Ovary (tissue), 3 donors: ENCODE measurements at regions not wholly inside any gene's neighbourhood (a gene's known extent, or its start where the extent isn't known, plus 50 kb on each side); places are given as distances from the start of the nearest gene placed in this dataset.
"Not testable (repeated sequence)": the region's sequence is repeated elsewhere in the genome, so short reads cannot be mapped to it uniquely, and the experiment has no call there.

Experiments used
- POLR2A ChIP-seq: fragments of 450-650 bp; IDR thresholded peaks from one replicate; pipeline ENCODE4 v1.6.1; 2017; ENCODE audit warnings: antibody characterized with exemption, mild to moderate bottlenecking, moderate library complexity
- TF ChIP-seq, protein P1 (sequence below), 3 donors: fragments of 450-650 bp in 2 of 3; fragments of 200-600 bp in 1 of 3; IDR thresholded peaks; one replicate each; pipeline versions ENCODE4 v1.5.1 to v1.8.0; 2016 to 2022; ENCODE audit warnings: antibody characterized with exemption in 3 of 3, mild to moderate bottlenecking in 1 of 3
- donor health status: DM: no; HTN: no; CAD: no.

DNA sequence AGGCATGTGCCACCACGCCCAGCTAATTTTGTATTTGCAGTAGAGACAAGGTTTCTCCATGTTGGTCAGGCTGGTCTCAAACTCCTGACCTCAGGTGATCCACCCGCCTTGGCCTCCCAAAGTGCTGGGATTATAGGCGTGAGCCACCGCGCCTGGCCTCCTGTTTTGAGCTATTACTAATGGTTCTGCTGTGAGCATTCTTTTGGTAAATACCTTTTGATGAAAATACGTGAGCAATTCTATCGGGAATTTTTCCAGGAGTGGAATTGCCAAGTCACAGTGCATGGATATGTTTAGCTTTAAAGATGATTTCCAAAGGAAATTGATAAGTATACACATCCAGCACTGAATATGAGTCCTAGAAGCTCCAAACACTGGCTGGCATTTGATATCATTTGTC is 64.0 kb upstream of the HNF1B start:
- TF ChIP-seq POLR2A: not testable (repeated sequence)
- TF ChIP-seq, protein P1, sequence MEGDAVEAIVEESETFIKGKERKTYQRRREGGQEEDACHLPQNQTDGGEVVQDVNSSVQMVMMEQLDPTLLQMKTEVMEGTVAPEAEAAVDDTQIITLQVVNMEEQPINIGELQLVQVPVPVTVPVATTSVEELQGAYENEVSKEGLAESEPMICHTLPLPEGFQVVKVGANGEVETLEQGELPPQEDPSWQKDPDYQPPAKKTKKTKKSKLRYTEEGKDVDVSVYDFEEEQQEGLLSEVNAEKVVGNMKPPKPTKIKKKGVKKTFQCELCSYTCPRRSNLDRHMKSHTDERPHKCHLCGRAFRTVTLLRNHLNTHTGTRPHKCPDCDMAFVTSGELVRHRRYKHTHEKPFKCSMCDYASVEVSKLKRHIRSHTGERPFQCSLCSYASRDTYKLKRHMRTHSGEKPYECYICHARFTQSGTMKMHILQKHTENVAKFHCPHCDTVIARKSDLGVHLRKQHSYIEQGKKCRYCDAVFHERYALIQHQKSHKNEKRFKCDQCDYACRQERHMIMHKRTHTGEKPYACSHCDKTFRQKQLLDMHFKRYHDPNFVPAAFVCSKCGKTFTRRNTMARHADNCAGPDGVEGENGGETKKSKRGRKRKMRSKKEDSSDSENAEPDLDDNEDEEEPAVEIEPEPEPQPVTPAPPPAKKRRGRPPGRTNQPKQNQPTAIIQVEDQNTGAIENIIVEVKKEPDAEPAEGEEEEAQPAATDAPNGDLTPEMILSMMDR (IDR thresholded peaks at IDR 0.05): not testable (repeated sequence)
